ENCODE measurements at regions not wholly inside any gene's neighbourhood (a gene's known extent, or its start where the extent isn't known, plus 50 kb on each side); places are given as distances from the start of the nearest gene placed in this dataset.

GRCh38 chr18:45266023-45266422 lies 349.3 kb upstream of the SLC14A2 start:
- Histone ChIP-seq H3K4me3 (replicated peaks in 1 of 3) (no peak overlapping the region), H3K9me3 (no peaks in the 10 kb centered on the region), H3K4me1 (no peaks in the 10 kb centered on the region), H3K27ac (no peak overlapping the region), H3K27me3 (no peaks in the 10 kb centered on the region), H3K36me3 (no peaks in the 10 kb centered on the region)
- 75 to 87% methylated on average over 3 of the region's 3 CpGs for WGBS, 2 donors
- TF ChIP-seq CTCF (IDR thresholded peaks at IDR 0.05) (no peak), POLR2A (IDR thresholded peaks at IDR 0.05) (no peak)
- no peak for DNase-seq
- intact Hi-C loops (cut with DNase I) = no loop called here

GRCh38 chr18:45267622-45268021 lies 347.7 kb upstream of the SLC14A2 start:
- Histone ChIP-seq H3K9me3 (no peaks in the 10 kb centered on the region), H3K36me3 (no peaks in the 10 kb centered on the region), H3K4me3 (replicated peaks in 1 of 3) (no peak overlapping the region), H3K4me1 (no peaks in the 10 kb centered on the region), H3K27ac (no peak overlapping the region), H3K27me3 (no peaks in the 10 kb centered on the region)
- TF ChIP-seq CTCF (IDR thresholded peaks at IDR 0.05) (no peak), POLR2A (IDR thresholded peaks at IDR 0.05) (no peak)
- intact Hi-C loops (cut with DNase I) = no loop called here
- WGBS, 2 donors = 95 to 98% methylated on average over 1 of the region's 1 CpG
- no peak for DNase-seq

- Histone ChIP-seq H3K4me1 (no peaks in the 10 kb centered on the region), H3K9me3 (no peaks in the 10 kb centered on the region), H3K27ac (no peak overlapping the region), H3K4me3 (replicated peaks in 1 of 3) (no peak overlapping the region), H3K27me3 (no peaks in the 10 kb centered on the region), H3K36me3 (no peaks in the 10 kb centered on the region)
- intact Hi-C loops (cut with DNase I) = no loop called here
- WGBS, 2 donors = 77 to 78% methylated on average over 1 of the region's 1 CpG
- TF ChIP-seq CTCF (IDR thresholded peaks at IDR 0.05) (no peak), POLR2A (IDR thresholded peaks at IDR 0.05) (no peak)
- DNase-seq = no peak
Measured at GRCh38 chr18:45268583-45268982, 346.7 kb upstream of the SLC14A2 start.

GRCh38 chr18:45270289-45270771 lies 344.9 kb upstream of the SLC14A2 start:
- intact Hi-C loops (cut with DNase I) = no loop called here
- no peak overlapping the region for H3K27ac ChIP-seq
- H3K4me3 ChIP-seq (replicated peaks in 1 of 3) = no peak overlapping the region
- H3K4me1 ChIP-seq = no peaks in the 10 kb centered on the region
- no peaks in the 10 kb centered on the region for H3K27me3 ChIP-seq
- no peaks in the 10 kb centered on the region for H3K36me3 ChIP-seq
- no peak for DNase-seq
- TF ChIP-seq CTCF (IDR thresholded peaks at IDR 0.05) (no peak), POLR2A (IDR thresholded peaks at IDR 0.05) (no peak)
- H3K9me3 ChIP-seq = no peaks in the 10 kb centered on the region

GRCh38 chr18:45274026-45274425 lies 341.2 kb upstream of the SLC14A2 start:
- DNase-seq = no peak
- no peaks in the 10 kb centered on the region for H3K9me3 ChIP-seq
- intact Hi-C loops (cut with DNase I) = no loop called here
- H3K36me3 ChIP-seq = no peaks in the 10 kb centered on the region
- no peaks in the 10 kb centered on the region for H3K27me3 ChIP-seq
- no peak overlapping the region for H3K27ac ChIP-seq
- 54 to 64% methylated on average over 1 of the region's 1 CpG for WGBS, 2 donors
- TF ChIP-seq CTCF (IDR thresholded peaks at IDR 0.05) (no peak), POLR2A (IDR thresholded peaks at IDR 0.05) (no peak)
- no peak overlapping the region for H3K4me3 ChIP-seq (replicated peaks in 1 of 3)
- no peaks in the 10 kb centered on the region for H3K4me1 ChIP-seq
